ENCODE measurements at regions not wholly inside any gene's neighbourhood (a gene's known extent, or its start where the extent isn't known, plus 50 kb on each side); places are given as distances from the start of the nearest gene placed in this dataset.

DNA sequence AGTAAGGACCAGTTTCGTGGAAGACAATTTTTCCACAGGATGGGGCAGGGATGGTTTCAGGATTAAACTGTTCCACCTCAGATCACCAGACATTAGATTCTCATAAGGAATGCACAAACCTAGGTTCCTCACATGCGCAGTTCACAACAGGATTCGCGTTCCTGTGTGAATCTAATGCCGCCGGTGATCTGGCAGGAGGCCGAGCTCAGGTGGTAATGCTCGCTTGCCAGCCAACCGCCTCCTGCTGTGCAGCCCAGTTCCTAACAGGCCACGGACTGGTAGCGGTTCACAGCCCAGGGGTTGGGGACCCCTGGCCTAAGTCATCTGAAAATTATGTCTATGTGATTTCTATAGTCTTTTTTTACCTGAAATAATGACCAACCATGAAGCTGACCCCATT, 217.5 kb downstream of the TMEM200A start:
- TF ChIP-seq, protein P1, sequence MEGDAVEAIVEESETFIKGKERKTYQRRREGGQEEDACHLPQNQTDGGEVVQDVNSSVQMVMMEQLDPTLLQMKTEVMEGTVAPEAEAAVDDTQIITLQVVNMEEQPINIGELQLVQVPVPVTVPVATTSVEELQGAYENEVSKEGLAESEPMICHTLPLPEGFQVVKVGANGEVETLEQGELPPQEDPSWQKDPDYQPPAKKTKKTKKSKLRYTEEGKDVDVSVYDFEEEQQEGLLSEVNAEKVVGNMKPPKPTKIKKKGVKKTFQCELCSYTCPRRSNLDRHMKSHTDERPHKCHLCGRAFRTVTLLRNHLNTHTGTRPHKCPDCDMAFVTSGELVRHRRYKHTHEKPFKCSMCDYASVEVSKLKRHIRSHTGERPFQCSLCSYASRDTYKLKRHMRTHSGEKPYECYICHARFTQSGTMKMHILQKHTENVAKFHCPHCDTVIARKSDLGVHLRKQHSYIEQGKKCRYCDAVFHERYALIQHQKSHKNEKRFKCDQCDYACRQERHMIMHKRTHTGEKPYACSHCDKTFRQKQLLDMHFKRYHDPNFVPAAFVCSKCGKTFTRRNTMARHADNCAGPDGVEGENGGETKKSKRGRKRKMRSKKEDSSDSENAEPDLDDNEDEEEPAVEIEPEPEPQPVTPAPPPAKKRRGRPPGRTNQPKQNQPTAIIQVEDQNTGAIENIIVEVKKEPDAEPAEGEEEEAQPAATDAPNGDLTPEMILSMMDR (conservative IDR thresholded peaks at IDR 0.05), result no peak
- no peak overlapping the region for H3K27ac ChIP-seq (ENCODE audit: low read depth, low read length)
- H3K9ac ChIP-seq (ENCODE audit: extremely low read depth, low read length, poor library complexity, severe bottlenecking), result no peak overlapping the region
- H3K27me3 ChIP-seq (ENCODE audit: control insufficient read depth, insufficient read depth, low read length, poor library complexity, severe bottlenecking), result no peaks in the 10 kb centered on the region
- 93 to 100% methylated on average over 8 to 11 of the region's 11 CpGs for WGBS, 2 experiments (ENCODE audit: insufficient coverage in 1 of 2, insufficient read length in 1 of 2)
- Mint-ChIP-seq H3K27ac (no peak overlapping the region), H3K27me3 (ENCODE audit: insufficient read depth) (no peaks in the 10 kb centered on the region), H3K4me3 (no peak overlapping the region), H3K4me1 (peaks cover 5% of the 10 kb centered on the region), H3K36me3 (ENCODE audit: low read depth) (no peaks in the 10 kb centered on the region), H3K9me3 (no peaks in the 10 kb centered on the region)
- no peaks in the 10 kb centered on the region for H3K4me1 ChIP-seq (ENCODE audit: control insufficient read depth, insufficient read depth, low read length)
- H3K9me3 ChIP-seq (ENCODE audit: control insufficient read depth, low read length), result no peaks in the 10 kb centered on the region
- DNase-seq, result peak; percentile 49
- H3K36me3 ChIP-seq (ENCODE audit: control insufficient read depth, insufficient read depth, low read length), result no peaks in the 10 kb centered on the region
- H3K4me3 ChIP-seq (ENCODE audit: low read length), result no peak overlapping the region

DNA sequence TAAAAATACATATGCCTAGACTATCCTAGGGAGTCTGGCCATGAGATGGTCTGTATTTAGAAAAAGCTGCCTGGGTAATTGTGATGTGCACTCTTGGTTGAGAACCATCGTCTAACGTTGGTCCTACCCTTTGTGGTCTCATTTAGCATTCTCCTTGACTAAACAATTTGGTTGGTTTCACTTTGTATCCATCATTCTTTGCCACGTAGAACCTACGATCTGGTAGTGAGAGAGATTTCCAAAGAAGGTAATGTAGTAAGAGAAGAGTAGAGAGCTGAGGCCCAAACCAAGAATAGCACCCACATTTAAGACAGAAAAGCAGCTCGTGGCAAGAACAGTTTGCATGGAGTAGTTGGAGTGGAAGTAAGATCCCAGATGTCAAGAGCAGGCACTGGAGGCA, 219.8 kb downstream of the TMEM200A start:
- Histone ChIP-seq H3K9ac (ENCODE audit: extremely low read depth, low read length, poor library complexity, severe bottlenecking) (no peak overlapping the region), H3K9me3 (ENCODE audit: control insufficient read depth, low read length) (no peaks in the 10 kb centered on the region), H3K4me3 (ENCODE audit: low read length) (no peak overlapping the region), H3K4me1 (ENCODE audit: control insufficient read depth, insufficient read depth, low read length) (no peaks in the 10 kb centered on the region), H3K27ac (ENCODE audit: low read depth, low read length) (no peak overlapping the region), H3K36me3 (ENCODE audit: control insufficient read depth, insufficient read depth, low read length) (no peaks in the 10 kb centered on the region), H3K27me3 (ENCODE audit: control insufficient read depth, insufficient read depth, low read length, poor library complexity, severe bottlenecking) (no peaks in the 10 kb centered on the region)
- Mint-ChIP-seq H3K36me3 (ENCODE audit: low read depth) (no peaks in the 10 kb centered on the region), H3K27ac (no peak overlapping the region), H3K9me3 (no peaks in the 10 kb centered on the region), H3K4me1 (peaks cover 5% of the 10 kb centered on the region), H3K4me3 (no peak overlapping the region), H3K27me3 (ENCODE audit: insufficient read depth) (no peaks in the 10 kb centered on the region)
- DNase-seq, result no peak
- TF ChIP-seq, protein P1 (conservative IDR thresholded peaks at IDR 0.05), result no peak
- 86 to 100% methylated on average over 1 to 5 of the region's 5 CpGs for WGBS, 2 experiments (ENCODE audit: insufficient coverage in 1 of 2, insufficient read length in 1 of 2)

DNA sequence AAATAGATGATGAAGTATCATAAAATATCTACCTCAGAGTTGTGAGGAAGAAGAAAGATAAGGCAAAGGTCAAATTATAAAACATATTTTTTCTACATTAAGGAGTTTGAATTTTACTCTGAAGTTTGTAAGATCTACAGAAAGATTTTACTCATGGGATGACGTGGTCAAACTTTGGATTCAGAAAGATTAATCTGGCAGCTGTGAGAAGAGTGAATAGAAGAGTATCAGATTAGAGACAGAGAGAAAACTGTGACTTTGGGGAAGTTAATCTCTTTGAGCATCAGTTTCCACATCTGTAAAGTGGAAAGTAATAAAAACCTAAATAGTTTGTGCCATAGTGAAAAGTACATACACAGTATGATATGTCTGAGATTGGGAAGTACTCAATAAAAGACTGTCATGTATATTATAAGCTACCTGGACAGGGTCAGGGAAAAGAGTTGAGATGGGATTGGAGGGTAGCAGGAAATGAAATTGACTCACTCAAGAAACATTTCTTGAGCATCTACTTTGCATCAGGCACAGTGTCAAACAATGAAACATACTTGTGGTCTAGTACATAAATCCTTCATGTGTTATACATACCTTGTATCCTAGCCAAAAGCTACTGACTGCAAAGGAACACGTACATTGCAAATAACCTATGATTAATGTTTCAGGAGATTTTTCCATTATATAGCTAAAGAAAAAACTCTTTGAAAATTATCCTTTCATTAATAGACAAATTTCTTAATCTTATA, 222.1 kb downstream of the TMEM200A start:
- peaks cover 7% of the 10 kb centered on the region for H3K9me3 ChIP-seq (ENCODE audit: control insufficient read depth, low read length)
- Mint-ChIP-seq H3K27ac (no peak overlapping the region), H3K4me3 (no peak overlapping the region), H3K4me1 (peaks cover 5% of the 10 kb centered on the region), H3K9me3 (peaks cover 4% of the 10 kb centered on the region), H3K27me3 (ENCODE audit: insufficient read depth) (no peaks in the 10 kb centered on the region), H3K36me3 (ENCODE audit: low read depth) (no peaks in the 10 kb centered on the region)
- H3K27ac ChIP-seq (ENCODE audit: low read depth, low read length), result no peak overlapping the region
- no peak for DNase-seq
- H3K36me3 ChIP-seq (ENCODE audit: control insufficient read depth, insufficient read depth, low read length), result no peaks in the 10 kb centered on the region
- no peaks in the 10 kb centered on the region for H3K27me3 ChIP-seq (ENCODE audit: control insufficient read depth, insufficient read depth, low read length, poor library complexity, severe bottlenecking)
- no peaks in the 10 kb centered on the region for H3K4me1 ChIP-seq (ENCODE audit: control insufficient read depth, insufficient read depth, low read length)
- H3K4me3 ChIP-seq (ENCODE audit: low read length), result no peak overlapping the region
- WGBS, 2 experiments (ENCODE audit: insufficient coverage in 1 of 2, insufficient read length in 1 of 2), result 83 to 89% methylated on average over 1 to 2 of the region's 2 CpGs
- no peak overlapping the region for H3K9ac ChIP-seq (ENCODE audit: extremely low read depth, low read length, poor library complexity, severe bottlenecking)
- TF ChIP-seq, protein P1 (conservative IDR thresholded peaks at IDR 0.05), result no peak
